Left cardiac atrium (tissue), 4 donors: ENCODE measurements at regions not wholly inside any gene's neighbourhood (a gene's known extent, or its start where the extent isn't known, plus 50 kb on each side); places are given as distances from the start of the nearest gene placed in this dataset.
A peak's percentile ranks its signal among the peaks of the same experiment; 100 is the strongest.

ENCODE experiments used
- ATAC-seq, 2 donors: fragments of 200-7000 bp; cut with Tn5 transposase; one replicate each; pipeline ENCODE4 v1.9.1; 2020; ENCODE audit warnings: mild to moderate bottlenecking in 2 of 2, moderate library complexity in 2 of 2
- DNase-seq: peaks from one replicate; pipeline ENCODE4 v3.0.0-alpha.2; 2020
- intact Hi-C, 2 donors: fragments of 100-400 bp; cut with DNase I; formaldehyde crosslinking; loops; one replicate each; pipeline versions ENCODE4 v1.14.1 to v1.15.1; 2022 to 2023
- donor health status: DM: no; HTN: yes; CAD: no.
- donor health status: DM: no; HTN: yes; CAD: no; lungs with severe emphysema.
- donor health status: DM: yes; HTN: yes; CAD: no.
- donor health status: Dilated cardiomyopathy.

- intact Hi-C loops, result no loop called here
- DNase-seq, result no peak
- no peak for ATAC-seq
These were observed 80.5 kb upstream of the AFF3 start for GRCh38 chr2:100222844-100223243.

DNA sequence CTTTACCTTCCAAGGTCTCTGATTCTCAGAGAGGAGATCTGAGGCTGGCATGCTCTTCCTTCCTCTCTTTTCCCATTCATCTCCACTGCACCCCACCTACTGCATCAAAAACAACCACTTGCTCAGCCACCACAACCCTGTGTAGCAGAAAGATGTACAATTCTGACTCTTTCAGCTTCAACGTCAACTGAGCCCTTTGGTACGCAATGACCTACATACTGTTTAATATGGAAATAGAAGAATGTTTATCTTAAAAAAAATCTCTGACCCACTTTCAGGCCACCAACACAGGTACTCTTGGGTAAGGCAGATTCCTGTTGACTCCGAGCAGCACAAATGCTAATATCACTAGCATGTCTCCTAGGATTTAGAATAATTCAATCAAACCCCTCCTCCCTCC, 76.2 kb upstream of the AFF3 start:
- DNase-seq, result no peak
- intact Hi-C loops, result no loop called here
- ATAC-seq, result no peak

DNA sequence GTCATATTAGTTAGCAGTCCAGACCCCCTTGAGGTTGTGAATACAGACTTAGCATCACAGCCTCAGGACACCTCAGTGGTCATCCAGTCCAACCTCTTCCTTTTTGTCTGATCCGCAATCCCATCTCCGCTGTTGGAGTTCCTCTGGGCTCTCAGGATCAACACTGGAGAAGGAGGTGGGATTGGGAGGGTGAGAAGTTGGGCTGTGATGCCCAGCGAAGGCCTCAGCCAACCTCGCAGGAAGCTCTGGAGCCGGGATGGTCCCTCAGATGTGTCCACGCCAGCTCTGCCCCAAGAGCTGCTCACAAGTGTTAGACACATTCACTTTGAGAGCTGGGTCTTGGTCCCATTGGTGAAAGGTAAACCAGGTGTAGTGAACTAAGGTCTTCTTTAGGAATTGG, 74.9 kb upstream of the AFF3 start:
- DNase-seq (no peak), ATAC-seq (no peak)
- intact Hi-C loops, result no loop called here

GRCh38 chr2:100216015-100216414, 73.6 kb upstream of the AFF3 start:
- no peak for ATAC-seq

DNA sequence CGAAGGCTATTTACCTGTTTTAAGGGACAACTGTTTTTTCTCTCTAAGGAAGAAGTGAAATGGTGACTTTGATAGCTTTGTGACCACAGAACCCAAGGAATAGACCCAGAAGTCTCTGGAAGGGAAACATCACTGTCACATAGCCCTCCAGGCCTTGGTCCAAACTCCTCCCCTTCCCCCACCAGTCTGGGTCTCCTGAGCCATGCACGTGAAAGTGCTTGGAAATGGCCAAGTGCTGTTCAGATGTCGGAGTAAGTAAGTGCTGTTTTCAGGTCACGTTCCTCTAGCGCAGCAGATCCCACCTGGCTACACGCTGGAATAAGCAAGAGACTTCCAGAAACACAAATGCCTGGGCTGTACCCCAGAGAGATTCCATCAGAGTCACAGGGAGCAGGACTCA, 73.0 kb upstream of the AFF3 start:
- intact Hi-C loops, result no loop called here
- ATAC-seq (no peak), DNase-seq (no peak)

More at GRCh38 chr2:100216015-100216414, 73.6 kb upstream of the AFF3 start:
- DNase-seq, result no peak
- intact Hi-C loops, result no loop called here

- DNase-seq, result no peak
- intact Hi-C loops, result no loop called here
- ATAC-seq, result peak; percentile 38 to 75
These were observed 72.0 kb upstream of the AFF3 start for GRCh38 chr2:100214265-100214971.

DNA sequence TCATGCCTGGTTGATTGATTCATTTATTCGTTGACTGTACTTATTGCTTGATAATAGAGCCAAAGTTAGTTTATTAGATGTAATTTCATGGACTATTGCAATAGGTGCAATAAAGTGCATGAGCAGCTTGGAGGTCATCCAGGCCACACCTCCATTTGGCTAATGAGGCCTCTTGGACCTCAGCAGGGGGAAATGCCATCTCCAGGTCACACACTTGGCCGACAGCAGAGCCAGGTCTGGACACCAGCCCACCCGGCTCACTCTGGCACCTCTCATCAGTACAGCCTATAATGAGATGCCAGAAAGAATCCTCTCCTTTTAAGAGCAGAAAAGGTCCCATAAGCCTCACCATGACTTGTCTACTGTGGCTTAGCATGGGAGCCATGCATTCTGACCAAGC, 71.2 kb upstream of the AFF3 start:
- DNase-seq, result peak; percentile 70
- peak; percentile 87 to 91 for ATAC-seq
- intact Hi-C loops, result no loop called here

- intact Hi-C loops, result no loop called here
- no peak for DNase-seq
- ATAC-seq, result peak in 1 of 2 donors; percentile 21
These were observed 70.5 kb upstream of the AFF3 start for GRCh38 chr2:100212850-100213249.

DNA sequence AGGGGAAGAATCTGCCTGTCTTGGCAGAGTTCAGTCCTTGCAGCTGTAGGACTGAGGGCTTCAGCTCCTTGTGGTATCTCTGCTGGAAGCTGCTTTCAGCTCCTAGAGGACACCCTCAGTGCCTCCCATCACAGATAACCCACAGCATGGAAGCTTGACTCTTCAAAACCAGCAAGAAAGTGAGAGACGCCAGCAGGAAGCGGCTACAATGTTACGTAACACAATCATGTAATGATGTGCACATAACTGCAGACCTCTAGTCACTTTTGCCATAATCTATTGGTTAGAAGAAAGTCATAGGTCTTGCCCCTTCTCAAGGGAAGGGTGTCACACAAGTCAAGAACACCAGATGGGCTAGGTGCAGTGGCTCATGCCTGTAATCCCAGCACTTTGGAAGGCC, 69.1 kb upstream of the AFF3 start:
- ATAC-seq, result no peak
- intact Hi-C loops, result no loop called here

GRCh38 chr2:100208141-100208770, 65.9 kb upstream of the AFF3 start:
- DNase-seq, result no peak
- ATAC-seq, result peak; percentile 64 to 78
- intact Hi-C loops, result no loop called here

More for the DNA sequence above, 69.1 kb upstream of the AFF3 start:
- no peak for DNase-seq

GRCh38 chr2:100207411-100207885, 65.1 kb upstream of the AFF3 start:
- peak in 1 of 2 donors; percentile 31 for ATAC-seq
- intact Hi-C loops, result no loop called here
- no peak for DNase-seq

GRCh38 chr2:100206731-100207255, 64.4 kb upstream of the AFF3 start:
- DNase-seq, result no peak
- ATAC-seq, result no peak
- intact Hi-C loops, result no loop called here

- DNase-seq (no peak), ATAC-seq (no peak)
- intact Hi-C loops, result no loop called here
These were observed 62.8 kb upstream of the AFF3 start for GRCh38 chr2:100205174-100205573.

DNA sequence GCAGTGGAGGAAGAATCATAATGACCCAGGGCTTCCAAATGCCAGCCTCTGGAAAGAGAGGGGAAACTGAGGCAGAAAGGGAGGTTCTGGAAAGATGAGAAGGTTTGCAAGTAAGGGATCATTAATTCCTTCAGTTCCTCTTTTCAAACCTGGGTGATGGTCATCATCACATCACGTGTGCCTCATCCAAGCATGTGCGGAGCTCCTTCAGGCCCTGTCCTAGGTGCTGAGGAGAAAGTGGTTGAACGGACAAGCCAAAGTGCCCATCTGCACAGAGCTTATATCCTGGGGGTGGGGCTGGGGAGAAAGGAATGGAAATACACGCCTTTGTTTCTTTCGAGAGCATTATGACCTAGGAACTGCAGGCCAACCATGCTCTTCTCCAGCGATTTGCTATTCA, 60.2 kb upstream of the AFF3 start:
- intact Hi-C loops, result no loop called here

DNA sequence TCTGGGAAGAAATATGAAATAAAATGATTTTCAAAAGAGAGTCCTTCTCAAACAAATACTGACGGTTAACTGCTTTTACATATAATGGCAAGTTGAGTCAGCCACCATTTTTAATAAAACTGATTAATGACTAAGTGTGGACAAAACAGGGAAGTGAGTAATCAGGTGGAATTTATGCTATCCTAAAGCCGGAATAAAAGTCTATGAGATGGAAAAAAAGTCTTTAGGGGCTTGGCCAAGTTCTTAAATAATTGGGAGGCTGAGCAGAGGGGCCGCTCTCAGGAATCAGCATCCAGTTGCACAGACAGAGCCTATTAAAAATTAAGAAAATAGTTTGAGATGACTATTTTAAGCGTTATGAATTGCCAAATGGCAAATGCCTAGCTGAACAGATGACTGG, 58.6 kb upstream of the AFF3 start:
- intact Hi-C loops, result no loop called here
- no peak for ATAC-seq
- DNase-seq, result no peak

More for the DNA sequence above, 60.2 kb upstream of the AFF3 start:
- DNase-seq (no peak), ATAC-seq (no peak)

- intact Hi-C loops, result no loop called here
- DNase-seq (no peak), ATAC-seq (no peak)
These were observed 57.0 kb upstream of the AFF3 start for GRCh38 chr2:100199421-100199820.

DNA sequence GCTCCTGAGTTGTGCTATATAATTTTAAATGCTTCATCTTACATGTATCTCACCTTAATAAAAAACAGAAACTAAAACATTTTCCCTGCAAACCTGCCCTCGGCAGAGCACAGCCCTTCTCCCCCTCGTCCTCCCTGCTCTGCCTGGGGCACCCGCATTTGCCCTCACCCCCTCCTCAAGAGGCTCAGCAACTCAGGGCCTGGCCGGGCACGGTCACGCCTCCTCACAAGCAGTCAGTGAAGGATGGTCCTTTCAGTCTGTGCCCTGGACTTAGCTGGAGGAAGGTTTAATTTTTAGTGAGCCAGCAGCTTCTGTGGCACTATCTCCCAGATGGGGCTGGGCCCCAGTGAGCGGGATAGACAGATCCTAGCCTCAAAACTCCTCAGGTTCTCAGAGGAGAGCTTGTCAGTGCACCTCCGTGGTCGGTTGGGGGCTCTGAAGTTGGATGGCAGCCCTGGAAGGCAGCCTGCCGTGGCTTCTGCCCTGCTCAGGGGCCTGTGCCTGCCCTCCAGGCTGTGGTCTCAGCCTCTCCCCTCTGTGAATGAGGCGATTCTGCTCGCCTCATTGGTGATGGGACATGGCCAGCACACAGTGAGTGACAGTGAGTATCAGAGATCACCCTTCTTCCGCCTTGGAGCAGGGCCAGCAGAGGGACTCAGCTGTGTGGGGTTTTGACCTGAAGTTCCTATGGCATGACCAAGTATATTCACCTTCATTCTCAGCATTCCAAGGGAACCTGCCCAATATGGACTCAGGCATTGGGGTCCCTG, 56.3 kb upstream of the AFF3 start:
- intact Hi-C loops, result no loop called here
- no peak for DNase-seq
- peak in 1 of 2 donors; percentile 6 for ATAC-seq

DNA sequence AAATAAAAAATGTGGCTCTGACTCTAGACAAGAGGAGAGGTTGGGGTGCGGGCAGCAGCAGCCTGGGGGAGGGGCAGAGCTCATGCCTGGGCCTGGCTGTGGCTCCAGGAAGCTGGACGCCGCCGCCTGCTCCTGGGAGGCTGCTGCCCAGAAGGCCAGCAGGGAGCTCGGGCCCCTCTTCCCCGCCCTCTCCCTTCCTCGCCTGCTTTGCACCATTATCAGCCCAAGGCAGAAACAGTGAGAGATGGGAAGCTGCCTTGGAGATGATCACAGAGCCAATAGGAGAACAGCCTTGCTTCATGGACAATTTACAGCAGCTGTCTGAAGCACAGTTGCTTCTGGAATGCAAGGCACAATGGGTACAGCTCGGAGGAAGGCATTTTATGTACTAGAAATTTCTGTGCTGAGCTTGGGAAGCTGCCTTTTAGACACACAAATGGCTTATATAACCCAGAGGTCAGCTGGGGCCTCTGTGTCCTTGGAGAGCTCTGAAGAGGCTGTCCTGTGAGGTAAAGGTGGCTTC, 55.3 kb upstream of the AFF3 start:
- peak; percentile 77 for DNase-seq
- peak; percentile 91 to 92 for ATAC-seq
- intact Hi-C loops, result no loop called here

DNA sequence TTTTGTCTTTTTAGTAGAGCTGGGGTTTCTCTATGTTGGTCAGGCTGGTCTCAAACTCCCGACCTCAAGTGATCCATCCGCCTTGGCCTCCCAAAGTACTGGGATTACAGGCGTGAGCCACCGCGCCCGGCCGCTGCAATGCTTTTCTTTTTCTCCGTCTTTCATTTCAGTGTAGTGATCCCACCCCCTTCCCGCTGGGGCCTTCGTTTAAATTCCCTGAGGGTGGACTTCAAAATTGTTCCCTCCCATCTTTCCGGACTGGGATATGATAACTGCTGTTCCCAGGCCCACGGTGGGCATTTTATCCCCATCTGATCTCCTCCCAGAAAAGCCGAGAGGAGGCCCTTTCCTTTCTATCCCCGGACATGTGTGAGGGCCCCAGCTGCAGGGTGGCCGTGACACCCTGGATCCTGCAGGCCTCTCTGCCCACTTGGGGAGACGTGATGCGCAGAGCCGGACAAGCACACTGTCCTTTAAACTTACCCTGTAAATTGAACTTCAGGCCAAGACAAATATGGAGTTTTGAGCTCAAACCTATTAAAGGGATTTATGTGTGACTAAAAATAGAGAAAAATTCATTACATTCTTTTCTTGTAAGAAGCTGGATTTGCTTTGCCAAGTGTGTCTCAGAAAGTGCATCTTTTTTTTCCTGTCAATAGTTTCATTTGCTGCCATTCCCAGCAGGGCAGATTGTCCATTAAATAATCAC, 54.5 kb upstream of the AFF3 start:
- no peak for ATAC-seq

More for the DNA sequence above, 54.5 kb upstream of the AFF3 start:
- no peak for DNase-seq
- intact Hi-C loops, result no loop called here
